ENCODE measurements at regions not wholly inside any gene's neighbourhood (a gene's known extent, or its start where the extent isn't known, plus 50 kb on each side); places are given as distances from the start of the nearest gene placed in this dataset.
"Not testable (repeated sequence)": the region's sequence is repeated elsewhere in the genome, so short reads cannot be mapped to it uniquely, and the experiment has no call there.

DNA sequence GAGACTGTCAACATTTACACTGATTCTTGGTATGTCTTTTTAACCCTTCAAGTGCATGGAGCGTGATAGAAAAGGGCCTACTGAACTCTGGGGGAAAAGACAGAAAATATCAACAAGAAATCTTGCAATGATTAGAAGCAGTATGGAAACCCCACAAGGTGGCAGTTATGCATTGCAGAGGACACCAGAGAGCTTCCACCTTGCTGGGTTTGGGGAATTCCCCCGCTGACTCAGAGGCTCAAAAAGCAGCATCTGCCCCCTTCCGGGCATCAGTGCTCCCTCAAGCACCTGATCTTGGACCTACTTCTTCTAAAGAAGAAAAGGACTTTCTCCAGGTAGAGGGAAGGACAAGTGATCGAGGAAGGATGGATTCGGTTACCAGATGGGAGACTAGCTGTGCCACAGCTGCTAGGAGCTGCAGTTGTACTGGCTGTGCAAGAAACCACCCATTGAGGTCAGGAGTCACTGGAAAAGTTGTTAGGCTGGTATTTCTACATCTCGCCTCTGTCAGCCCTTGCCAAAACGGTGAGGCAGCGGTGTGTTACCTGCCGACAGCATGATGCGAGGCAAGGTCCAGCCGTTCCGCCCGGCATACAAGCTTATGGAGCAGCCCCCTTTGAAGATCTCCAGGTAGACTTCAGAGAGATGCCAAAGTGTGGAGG, 102.8 kb upstream of the OSBPL11 start:
- DNase-seq = not testable (repeated sequence)

DNA sequence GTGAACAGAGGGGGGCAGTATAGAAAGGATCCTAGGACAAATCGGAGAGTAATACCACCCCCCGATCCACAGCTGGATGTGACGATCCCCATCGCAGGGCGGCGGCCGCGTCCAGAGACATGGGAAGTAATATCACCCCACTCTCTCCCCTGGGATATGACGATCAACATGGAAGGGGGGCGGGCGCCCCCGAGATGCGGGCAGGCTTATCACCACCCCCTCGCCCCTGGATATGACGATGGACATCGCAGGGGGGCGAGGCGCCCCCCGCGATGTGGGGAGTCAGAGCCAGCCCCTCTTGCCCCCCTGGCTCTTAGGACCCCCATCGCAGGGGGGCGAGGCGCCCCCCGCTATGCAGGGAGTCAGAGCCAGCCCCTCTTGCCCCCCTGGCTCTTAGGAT, 120.4 kb upstream of the OSBPL11 start:
- no peak for DNase-seq

DNA sequence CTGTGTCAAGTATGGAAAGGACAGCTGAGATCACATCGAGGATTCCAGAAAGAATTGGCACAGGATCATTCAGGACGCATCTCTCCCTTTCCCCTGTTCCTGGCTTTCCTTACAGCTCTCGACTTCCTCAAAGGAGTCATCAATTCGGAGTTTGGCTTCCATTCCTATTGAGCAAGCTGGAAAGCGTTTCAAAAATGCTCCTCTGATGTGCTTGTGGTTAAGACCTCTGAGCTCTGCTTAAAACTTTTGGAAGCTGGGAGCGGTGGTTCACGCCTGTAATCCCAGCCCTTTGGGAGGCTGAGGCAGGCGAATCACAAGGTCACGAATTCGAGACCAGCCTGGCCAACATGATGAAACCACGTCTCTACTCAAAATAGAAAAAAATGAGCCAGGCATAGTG, 136.9 kb upstream of the OSBPL11 start:
- DNase-seq = not testable (repeated sequence)

DNA sequence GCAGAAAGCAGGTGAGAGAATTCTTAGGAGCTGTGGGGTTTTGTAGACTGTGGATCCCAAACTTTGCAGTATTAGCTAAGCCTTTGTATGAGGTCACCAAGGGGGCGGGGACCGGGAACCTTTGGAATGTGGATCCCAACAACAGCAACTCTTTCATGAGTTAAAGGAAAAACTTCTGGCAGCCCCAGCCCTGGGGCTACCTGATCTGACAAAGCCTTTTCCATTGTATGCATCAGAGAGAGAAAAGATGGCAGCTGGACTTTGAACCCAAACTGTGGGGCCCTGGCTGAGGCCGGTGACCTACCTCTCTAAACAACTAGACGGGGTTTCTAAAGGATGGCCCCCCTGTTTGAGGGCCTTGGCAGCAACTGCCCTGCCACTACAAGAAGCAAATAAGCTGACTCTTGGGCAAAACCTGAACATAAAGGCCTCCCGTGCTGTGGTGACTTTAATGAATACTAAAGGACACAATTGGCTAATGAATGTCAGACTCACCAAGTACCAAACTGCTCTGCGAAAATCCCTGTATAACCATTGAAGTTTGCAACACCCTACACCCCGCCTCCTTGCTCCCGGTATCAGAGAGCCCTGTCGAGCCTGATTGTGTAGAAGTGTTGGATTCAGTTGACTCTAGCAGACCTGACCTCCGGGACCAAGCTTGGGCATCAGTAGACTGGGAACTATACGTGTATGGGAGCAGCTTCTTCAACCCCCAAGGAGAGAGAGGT, 146.9 kb upstream of the OSBPL11 start:
- DNase-seq = not testable (repeated sequence)

DNA sequence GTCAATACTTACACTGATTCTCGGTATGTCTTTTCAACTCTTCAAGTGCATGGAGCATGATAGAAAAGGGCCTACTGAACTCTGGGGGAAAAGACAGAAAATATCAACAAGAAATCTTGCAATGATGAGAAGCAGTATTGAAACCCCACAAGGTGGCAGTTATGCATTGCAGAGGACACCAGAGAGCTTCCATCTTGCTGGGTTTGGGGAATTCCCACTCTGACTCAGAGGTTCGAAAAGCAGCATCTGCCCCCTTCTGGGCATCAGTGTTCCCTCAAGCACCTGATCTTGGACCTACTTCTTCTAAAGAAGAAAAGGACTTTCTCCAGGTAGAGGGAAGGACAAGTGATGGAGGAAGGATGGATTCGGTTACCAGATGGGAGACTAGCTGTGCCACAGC, 147.5 kb upstream of the OSBPL11 start:
- DNase-seq = peak; percentile 30

DNA sequence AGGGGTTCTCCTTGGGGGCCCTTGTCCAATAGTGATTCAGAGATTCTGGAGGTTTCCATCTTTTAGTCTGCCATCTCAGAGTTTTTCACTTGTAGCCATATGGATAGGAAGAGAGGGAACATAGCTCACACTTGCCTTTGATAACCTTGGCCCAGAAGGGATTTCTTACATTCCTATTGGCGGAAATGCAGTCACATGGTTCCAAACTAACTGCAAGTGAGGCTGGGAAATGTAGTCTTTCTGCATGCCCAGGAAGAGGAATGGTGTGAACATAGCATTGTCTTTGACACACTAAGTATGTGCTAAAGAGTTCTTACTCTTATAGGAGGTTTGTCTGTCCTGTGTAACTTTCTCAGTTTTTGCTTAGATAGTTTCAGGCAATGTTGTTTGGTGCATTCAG, 161.8 kb upstream of the OSBPL11 start:
- not testable (repeated sequence) for DNase-seq

DNA sequence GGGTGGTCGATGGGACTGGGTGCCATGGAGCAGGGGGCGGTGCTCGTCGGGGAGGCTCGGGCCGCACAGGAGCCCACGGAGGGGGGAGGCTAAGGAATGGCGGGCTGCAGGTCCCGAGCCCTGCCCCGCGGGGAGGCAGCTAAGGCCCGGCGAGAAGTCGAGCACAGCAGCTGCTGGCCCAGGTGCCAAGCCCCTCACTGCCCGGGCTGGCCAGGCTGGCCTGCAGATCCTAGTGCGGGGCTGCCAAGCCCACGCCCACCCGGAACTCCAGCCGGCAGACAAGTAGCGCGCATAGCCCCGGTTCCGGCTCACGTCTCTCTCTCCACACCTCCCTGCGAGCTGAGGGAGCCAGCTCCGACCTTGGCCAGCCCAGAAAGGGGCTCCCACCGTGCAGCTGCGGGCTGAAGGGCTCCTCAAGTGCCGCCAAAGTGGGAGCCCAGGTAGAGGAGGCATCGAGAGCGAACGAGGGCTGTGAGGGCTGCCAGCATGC, 163.4 kb upstream of the OSBPL11 start:
- DNase-seq = not testable (repeated sequence)

DNA sequence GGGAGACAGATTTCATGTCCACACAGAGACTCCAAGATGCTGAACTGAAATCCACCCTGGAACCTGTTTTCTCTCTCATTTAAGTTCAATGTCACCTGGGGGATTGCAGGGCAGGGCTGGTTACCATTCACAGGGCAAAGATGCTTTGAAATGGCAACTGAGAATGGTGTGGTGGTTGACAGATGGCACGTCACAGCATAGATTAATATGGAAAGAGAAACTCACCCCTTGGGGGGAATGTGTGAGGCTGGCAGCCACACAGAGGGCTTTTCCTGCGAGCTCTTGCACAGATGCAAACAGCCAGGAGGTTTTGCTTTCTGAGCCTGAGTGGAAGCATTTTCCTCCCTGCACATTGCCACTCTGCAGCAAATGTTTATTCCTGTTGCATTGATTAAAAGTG, 167.3 kb upstream of the OSBPL11 start:
- not testable (repeated sequence) for DNase-seq

DNA sequence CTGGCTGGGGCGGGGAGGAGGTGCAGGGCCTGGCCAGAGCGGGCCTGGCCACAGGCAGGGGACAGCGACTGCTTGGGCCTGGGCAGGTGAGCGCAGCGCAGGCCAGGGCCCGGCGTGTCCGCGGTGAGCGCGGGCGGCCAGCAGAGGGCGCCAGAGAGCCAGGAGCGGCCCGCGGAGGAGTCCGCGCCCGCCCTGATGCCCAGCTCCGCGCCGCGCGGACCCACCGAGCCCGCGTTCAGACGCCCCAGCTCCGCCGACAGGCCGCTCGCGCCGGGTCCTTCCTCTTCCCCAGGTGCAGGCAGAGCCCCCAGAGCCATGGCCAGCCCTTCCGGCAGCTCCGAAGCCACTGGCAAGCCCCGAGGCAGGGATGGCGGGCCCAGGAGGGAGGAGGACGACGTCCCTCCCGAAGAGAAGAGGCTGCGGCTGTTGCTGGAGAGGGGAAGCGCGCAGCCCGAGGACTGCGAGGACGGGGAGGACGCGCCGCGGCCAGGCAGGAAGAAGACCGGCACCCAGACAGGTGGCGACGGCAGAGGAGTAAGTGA, 171.1 kb upstream of the OSBPL11 start:
- not testable (repeated sequence) for DNase-seq

DNA sequence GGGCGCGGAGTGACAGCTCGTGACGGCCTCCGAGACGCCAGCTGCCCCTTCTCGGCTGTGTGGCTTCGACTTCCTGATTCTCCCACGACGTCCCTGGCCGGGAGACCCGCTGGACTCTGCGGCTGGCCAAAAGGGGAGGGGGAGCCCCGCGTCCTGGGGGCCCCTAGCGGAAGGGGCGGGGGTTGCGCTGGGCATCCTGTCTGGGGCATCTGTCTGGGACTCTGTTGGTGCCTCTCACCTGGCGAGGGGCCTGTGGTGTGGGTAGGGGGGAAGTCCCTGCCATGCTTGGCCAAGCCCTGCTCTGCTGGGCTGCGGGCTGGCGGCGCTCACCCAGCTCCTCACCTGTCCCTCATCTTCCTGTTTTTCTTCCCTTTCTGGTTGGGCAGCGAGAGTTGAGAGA, 171.6 kb upstream of the OSBPL11 start:
- not testable (repeated sequence) for DNase-seq

DNA sequence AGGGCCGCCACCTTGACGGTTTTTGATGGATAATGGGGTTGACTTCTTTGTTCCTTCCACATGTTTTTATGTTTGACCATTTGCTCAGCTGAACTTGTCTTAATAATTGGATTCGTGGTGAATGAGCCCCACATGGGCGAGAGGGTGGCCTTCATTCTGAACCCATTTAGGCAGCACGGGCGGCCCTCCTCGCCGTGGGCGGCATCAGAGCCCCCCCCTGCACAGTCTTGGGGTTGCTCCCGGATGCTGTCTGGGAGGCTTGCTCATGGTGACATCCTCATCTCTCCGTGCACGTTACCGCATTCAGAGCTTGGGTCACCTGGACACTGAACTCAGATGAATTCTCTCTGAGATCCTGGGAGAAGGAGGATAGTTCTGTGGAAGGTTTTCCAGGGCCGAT, 172.3 kb upstream of the OSBPL11 start:
- DNase-seq = no peak

DNA sequence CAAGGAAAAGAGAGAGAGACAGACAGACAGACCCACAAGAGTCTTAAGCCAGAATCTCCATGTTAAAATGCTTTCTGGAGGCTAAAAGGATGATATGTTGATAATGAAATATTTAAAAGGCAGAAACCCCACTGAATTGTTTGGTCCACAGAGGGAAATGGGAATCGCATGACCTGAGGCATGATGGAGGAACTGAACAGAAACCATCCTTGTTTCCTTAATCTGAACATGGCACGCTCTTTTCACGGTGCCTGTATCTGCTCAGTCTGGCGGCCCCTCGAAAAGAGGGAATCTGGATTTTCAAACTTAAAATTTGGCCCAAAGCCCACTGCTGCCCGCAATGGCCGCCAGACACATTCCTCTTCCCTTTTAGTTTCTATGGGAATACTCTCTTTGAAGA, 173.5 kb upstream of the OSBPL11 start:
- DNase-seq = not testable (repeated sequence)

DNA sequence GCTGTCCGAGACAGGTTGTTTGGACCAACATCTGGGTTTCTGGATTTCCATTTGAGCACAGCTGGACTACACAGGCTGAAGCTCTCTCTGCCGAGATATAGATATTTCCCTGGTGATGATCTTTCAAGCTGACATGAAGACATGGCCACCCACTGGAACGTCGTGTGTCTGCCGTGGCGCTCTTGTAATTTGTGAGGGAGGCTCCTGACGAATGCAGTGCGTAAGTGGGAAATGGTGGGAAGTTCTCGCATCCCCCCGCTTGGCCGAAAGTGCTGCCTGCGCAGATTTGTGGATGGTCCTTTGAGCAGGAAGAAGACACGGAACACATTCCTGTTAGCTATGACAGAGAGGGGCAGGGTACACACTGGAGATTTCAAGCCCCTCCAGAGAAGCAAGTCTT, 176.2 kb upstream of the OSBPL11 start:
- DNase-seq = not testable (repeated sequence)

DNA sequence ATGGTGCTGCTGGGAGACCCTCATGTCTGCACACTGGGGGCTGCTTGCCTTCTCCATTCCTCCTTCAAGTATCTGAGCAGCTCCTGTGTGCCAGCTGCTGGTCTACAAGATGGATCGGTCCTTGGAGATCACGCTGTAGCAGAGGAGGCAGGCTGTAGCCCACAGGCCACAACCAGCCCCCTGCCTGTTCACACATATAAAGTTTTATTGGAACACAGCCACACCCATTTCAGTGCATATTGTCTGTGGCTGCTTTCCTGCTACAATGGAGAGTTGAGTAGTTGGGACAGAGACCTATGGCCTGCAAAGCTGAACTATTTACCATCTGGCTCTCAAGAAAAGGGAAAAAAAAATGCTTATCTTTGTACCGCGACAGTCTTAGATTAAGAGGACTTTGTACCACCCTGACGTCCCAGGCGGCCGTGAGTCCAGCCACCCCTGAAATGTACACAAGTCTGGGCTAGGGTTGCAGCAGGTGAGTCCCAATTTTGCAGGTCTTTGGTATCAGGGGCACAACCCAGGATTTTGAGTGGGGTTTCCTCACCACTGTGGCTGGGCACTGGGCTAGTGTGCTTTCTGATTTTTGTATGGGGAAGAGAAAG, 179.2 kb upstream of the OSBPL11 start:
- DNase-seq = not testable (repeated sequence)

DNA sequence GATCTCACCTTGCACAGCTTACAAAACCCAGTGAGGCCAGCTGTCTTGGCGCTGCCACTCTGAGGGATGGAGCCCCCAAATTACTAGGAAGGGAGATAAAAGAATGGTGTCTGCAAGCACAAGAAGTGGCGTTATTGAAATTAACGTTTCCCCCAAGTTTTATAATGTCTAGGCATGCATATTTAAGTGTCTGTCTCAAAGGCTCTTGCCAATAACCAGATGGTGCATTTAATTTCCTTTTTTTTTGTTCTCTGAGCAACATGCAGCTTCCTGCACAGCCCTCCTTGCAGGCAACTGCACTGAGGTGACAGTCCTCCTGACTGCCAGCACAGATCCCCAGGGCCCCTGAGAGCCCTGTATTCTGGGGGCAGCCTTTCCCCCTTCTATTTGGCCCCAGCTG, 179.8 kb upstream of the OSBPL11 start:
- not testable (repeated sequence) for DNase-seq

DNA sequence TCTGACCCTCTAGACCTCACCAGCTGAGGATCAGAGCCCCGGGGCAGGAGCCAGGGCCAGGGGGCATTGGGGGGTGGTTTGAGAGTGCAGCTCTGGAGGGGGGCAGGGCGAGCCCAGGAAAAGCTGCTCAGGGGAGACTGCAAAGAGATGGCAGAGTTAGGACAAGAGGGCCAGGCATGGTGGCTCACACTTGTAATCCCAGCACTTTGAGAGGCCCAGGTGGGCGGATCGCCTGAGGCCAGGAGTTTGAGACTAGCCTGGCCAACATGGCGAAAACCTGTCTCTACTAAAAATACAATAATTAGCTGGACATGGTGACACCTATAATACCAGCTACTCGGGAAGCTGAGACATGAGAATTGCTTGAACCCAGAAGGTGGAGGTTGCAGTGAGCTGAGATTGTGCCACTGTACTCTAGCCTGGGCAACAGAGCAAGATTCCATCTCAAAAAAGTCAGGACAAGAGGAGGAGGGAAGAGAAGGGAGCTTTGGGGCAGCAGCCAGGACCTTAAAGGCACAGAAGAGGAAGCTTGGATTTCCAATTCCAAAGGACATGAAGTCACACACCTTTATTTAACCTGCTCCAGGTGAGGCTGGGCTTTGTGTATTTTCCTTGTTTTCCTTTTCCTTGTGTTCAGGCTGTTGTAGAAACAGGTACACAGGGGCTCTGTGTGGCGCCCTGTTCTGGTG, 180.5 kb upstream of the OSBPL11 start:
- DNase-seq = not testable (repeated sequence)

DNA sequence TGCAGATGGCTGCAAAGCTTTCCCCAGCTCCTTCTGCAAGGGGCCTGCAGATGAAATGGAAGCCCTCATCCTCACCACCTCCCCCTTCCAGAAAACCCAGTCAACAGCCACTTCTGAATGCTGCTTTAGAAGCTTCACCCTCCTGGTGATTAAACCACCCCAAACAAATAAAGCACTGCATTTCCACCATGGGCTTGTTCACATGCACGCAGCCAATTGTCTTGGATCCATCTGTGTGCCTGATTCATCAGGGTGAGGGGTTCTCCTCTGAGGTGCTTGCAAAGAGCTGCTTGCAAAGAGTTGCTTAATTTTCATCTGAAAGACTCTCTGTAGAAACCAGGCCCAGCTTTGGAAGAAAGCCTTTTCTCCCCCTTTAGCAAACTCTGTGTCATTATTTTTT, 184.0 kb upstream of the OSBPL11 start:
- not testable (repeated sequence) for DNase-seq

DNA sequence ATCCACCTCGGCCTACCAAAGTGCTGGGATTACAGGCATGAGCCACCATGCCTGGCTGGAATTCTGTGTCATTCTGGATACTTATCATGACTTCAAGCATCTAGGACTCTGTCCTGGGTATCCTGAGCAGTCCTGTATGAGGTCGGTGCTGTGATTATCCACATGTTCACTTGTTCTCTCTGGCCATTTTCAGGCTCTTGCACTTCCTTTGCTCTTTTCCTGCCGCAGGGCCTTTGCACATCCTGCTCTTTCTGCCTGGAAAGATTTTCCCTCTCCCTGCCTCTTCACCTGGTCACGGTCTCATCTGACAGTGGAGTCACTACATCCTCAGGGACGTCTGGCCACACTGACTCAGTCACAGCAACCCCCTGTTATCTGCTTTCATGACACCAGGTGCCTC, 184.6 kb upstream of the OSBPL11 start:
- not testable (repeated sequence) for DNase-seq

DNA sequence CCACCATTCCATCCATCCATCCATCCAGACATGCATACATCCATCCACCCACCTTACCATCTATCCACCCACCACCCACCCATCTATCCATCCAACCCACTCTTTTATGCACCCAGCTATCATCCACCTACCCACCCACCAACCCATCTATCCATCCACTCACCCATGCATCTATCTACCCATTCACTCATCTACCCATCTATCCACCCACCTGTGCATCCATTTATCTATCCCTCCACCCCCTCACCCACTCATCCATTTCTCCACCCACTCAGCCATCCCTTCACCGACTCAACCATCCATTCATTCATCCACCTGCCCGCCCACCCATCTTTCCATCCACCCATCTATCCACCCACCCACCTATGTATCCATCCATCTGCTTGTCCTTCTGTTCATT, 186.4 kb upstream of the OSBPL11 start:
- DNase-seq = not testable (repeated sequence)

DNA sequence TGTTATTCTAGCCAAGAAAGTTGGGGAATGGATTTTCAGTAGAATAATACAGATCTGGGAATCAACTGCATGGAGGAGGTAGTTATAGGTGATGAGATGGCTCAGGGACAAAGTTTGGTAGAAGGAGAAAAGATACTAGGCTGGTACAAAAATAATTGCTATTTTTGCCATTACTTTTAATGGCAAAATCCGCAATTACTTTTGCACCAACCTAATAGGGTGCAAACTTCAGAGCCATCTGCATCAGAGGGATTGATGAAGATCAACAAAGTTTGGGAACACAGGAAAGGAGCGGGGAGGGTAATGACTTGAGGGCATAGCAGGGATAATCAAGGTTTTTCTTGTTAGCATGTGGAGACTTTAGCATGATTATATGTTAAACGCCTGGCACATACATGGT, 178.7 kb upstream of the ROPN1B start:
- DNase-seq = not testable (repeated sequence)

DNA sequence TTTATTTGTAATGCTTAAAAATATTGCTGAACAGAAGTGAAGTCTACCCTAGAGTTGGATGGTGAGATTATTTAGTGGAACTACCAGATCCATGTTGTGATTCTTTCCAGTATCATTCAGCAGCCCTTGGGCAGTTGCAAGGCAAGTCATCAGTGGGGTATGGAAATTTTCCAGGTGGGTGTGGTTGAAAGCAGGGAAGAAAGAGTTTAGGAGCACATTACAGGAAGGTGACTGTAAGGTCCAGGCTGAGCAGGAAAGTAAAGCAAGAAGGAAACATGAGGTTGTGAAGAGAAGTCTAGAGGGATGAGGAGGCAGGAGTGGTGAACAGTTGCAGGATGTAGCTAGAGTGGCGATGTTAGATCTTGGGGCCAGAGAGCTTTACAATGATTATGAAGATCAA, 178.0 kb upstream of the ROPN1B start:
- DNase-seq = not testable (repeated sequence)

DNA sequence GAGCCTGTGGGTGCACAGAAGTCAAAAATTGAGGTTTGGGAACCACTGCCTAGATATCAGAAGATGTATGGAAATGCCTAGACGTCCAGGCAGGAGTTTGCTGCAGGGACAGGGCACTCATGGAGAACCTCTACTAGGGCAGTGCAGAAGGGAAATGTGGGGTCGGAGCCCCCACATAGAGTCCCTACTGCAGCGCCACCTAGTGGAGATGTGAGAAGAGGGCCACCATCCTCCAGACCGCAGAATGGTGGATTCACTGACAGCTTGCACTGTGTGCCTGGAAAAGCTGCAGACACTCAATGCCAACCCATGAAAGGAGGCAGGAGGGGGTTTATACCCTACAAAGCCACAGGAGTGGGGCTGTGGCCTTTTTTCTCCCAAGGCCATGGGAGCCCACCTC, 159.0 kb upstream of the ROPN1B start:
- not testable (repeated sequence) for DNase-seq

DNA sequence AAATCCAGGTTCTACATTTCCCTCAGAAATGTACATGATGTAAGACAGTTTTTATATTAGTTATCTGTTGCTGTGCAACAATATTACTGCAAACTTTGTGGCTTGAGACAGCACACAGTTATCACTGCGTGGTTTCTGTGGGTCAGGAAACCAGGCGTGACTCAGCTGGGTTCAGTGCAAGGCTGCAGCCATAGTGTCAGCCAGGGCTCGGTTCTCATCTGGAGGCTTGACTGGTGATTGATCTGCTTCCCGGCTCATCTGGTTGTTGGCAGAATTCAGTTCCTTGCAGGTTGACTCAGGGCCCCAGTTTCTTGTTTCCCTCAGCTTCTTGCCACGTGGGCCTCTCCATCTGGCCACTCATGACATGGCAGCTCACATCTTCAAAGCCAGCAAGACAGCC, 146.8 kb upstream of the ROPN1B start:
- DNase-seq = peak; percentile 13

Data from kidney glomerular epithelial cell (primary cell).